ENCODE measurements at regions not wholly inside any gene's neighbourhood (a gene's known extent, or its start where the extent isn't known, plus 50 kb on each side); places are given as distances from the start of the nearest gene placed in this dataset.

DNA sequence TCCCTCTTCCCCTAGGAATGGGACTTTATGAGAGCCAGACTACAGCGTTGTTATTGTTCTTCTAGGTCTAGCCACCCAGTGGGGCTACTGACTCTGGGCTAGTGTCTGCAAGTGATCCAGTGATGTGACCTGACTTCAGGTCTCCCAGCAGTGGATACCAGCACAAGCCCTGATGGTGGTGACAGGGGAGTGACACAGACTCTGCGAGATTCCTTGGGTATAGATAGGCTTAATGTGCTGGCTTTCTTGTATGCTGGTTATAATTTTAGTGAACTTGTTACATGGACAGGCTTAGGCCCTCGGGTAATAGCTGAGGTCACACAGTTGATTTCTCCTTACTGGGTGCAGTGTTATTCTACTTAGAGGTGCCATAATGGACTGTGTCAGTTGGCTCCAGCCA is 106.9 kb downstream of the TBC1D30 start:
- H3K27me3 Mint-ChIP-seq (ENCODE audit: low read depth), result no peaks in the 10 kb centered on the region
- H3K36me3 Mint-ChIP-seq (ENCODE audit: low read depth), result no peaks in the 10 kb centered on the region
- H3K9me3 Mint-ChIP-seq, result peaks cover 8% of the 10 kb centered on the region
- H3K4me3 Mint-ChIP-seq, result no peak overlapping the region
- H3K27ac Mint-ChIP-seq (ENCODE audit: unreplicated experiment), result no peak overlapping the region
- no peak for DNase-seq (ENCODE audit: low read depth, low spot score)
- no peaks in the 10 kb centered on the region for H3K4me1 Mint-ChIP-seq
- TF ChIP-seq, protein P1, sequence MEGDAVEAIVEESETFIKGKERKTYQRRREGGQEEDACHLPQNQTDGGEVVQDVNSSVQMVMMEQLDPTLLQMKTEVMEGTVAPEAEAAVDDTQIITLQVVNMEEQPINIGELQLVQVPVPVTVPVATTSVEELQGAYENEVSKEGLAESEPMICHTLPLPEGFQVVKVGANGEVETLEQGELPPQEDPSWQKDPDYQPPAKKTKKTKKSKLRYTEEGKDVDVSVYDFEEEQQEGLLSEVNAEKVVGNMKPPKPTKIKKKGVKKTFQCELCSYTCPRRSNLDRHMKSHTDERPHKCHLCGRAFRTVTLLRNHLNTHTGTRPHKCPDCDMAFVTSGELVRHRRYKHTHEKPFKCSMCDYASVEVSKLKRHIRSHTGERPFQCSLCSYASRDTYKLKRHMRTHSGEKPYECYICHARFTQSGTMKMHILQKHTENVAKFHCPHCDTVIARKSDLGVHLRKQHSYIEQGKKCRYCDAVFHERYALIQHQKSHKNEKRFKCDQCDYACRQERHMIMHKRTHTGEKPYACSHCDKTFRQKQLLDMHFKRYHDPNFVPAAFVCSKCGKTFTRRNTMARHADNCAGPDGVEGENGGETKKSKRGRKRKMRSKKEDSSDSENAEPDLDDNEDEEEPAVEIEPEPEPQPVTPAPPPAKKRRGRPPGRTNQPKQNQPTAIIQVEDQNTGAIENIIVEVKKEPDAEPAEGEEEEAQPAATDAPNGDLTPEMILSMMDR (conservative IDR thresholded peaks at IDR 0.05), result no peak

DNA sequence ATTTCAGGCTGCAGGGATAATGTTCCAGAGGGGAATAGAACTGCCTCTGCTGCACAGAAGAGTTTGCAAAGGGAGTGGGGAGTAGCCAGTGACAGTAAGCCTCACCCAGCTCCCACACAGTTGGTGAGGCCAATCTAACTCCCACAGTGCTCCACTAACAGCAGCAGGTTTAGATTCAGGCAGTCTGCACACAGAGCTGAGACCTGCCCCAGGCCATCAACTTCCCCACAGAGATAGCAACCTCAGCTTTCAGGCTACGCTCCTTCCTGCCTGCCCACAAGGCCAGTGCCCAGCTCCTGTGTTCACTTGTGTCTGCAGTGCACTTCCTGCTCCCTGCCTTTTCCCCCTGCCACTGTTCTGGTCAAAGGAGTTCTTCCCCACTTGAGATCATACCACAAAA is 107.5 kb downstream of the TBC1D30 start:
- DNase-seq (ENCODE audit: low read depth, low spot score), result no peak
- Mint-ChIP-seq H3K27ac (ENCODE audit: unreplicated experiment) (no peak overlapping the region), H3K9me3 (peaks cover 8% of the 10 kb centered on the region), H3K36me3 (ENCODE audit: low read depth) (no peaks in the 10 kb centered on the region), H3K4me1 (no peaks in the 10 kb centered on the region), H3K4me3 (no peak overlapping the region), H3K27me3 (ENCODE audit: low read depth) (no peaks in the 10 kb centered on the region)
- TF ChIP-seq, protein P1 (conservative IDR thresholded peaks at IDR 0.05), result no peak

DNA sequence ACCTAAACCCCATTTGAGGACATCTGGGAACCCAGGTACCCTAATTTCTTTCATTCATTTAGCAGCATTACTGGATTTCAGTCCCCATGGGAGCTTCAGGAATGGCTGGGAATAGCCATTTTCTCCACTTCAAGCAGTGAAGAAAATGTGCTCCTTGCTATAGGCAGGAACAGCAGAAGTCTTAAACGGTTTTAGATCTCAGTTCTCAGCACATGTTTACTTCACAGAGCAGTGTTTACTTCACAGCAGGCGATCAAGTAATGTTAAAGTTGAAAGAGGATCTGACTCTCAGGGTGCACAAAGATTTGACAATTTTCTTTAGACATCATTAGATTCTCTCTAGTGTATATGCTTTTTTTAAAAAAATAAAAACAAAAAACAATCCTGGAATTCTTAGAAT is 109.3 kb downstream of the TBC1D30 start:
- TF ChIP-seq, protein P1 (conservative IDR thresholded peaks at IDR 0.05), result no peak
- H3K9me3 Mint-ChIP-seq, result peaks cover 12% of the 10 kb centered on the region
- H3K4me1 Mint-ChIP-seq, result peaks cover 5% of the 10 kb centered on the region
- H3K4me3 Mint-ChIP-seq, result no peak overlapping the region
- H3K36me3 Mint-ChIP-seq (ENCODE audit: low read depth), result peaks cover 4% of the 10 kb centered on the region
- DNase-seq (ENCODE audit: low read depth, low spot score), result no peak
- H3K27ac Mint-ChIP-seq (ENCODE audit: unreplicated experiment), result no peak overlapping the region
- H3K27me3 Mint-ChIP-seq (ENCODE audit: low read depth), result no peaks in the 10 kb centered on the region

DNA sequence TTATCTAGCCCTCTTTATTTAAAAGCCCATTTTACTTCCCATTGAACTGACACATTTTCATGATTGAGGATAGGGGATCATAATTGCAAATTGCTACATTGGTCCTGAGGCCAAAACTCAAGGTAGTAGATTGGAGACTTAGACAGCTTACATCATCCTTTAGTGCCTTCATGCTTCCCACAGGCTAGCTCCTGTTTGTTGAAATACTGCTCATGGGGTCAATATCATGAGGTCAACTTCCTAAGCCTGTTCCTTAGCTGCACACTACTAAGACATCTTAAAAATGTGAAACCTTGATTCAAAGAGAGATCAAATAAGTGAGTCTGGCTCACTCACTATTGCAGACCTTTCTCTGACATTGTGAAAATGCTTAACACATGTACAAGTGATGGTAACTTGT is 113.0 kb downstream of the TBC1D30 start:
- peaks cover 5% of the 10 kb centered on the region for H3K4me1 Mint-ChIP-seq

DNA sequence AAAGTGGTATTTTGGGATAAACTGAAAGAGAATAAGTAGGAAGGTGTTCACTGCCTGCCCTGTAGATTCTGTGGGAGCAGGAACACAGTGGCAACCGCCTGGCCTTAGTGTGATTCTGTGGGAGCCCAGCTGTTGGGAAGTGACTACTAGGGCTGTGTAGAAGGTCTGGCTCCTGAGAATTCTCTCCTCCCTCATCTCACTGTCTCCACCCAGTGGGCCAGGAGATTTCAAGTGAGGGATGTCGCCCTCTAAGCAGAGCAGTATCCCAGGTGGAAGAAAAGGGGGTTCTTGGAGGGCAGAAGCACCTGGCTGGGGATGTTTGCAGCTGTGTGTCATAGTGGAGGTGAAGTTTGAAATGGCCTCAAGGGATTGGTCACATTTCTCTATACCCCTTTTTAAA is 113.7 kb downstream of the TBC1D30 start:
- no peaks in the 10 kb centered on the region for H3K27me3 Mint-ChIP-seq (ENCODE audit: low read depth)
- no peak overlapping the region for H3K4me3 Mint-ChIP-seq
- peaks cover 5% of the 10 kb centered on the region for H3K4me1 Mint-ChIP-seq
- no peak for DNase-seq (ENCODE audit: low read depth, low spot score)
- peaks cover 4% of the 10 kb centered on the region for H3K36me3 Mint-ChIP-seq (ENCODE audit: low read depth)
- TF ChIP-seq, protein P1 (conservative IDR thresholded peaks at IDR 0.05), result no peak
- H3K27ac Mint-ChIP-seq (ENCODE audit: unreplicated experiment), result no peak overlapping the region
- peaks cover 13% of the 10 kb centered on the region for H3K9me3 Mint-ChIP-seq

More for the DNA sequence above, 113.0 kb downstream of the TBC1D30 start:
- no peak overlapping the region for H3K4me3 Mint-ChIP-seq
- H3K36me3 Mint-ChIP-seq (ENCODE audit: low read depth), result peaks cover 4% of the 10 kb centered on the region
- H3K27me3 Mint-ChIP-seq (ENCODE audit: low read depth), result no peaks in the 10 kb centered on the region
- H3K27ac Mint-ChIP-seq (ENCODE audit: unreplicated experiment), result no peak overlapping the region
- TF ChIP-seq, protein P1 (conservative IDR thresholded peaks at IDR 0.05), result no peak
- DNase-seq (ENCODE audit: low read depth, low spot score), result no peak
- H3K9me3 Mint-ChIP-seq, result peaks cover 13% of the 10 kb centered on the region

DNA sequence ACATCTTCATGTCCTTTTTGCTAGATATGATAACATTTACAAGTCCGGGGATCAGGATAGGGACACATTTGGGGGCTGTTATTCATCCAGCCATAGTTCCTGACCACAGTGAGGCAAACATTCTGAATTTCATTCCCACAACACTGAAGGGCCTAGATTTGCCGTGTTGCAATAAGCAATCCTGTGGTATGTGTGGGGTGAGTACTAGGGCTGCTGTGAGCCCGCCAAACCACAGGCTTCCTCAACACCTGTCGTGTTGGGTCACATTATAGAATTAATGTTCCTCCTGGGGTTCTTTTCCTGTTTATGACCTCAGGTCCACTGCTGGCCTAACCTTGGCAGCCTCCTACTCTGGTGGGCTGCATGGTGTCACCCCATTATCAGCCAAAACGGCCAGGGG is 119.2 kb downstream of the TBC1D30 start:
- DNase-seq (ENCODE audit: low read depth, low spot score), result no peak
- no peaks in the 10 kb centered on the region for H3K27me3 Mint-ChIP-seq (ENCODE audit: low read depth)
- H3K36me3 Mint-ChIP-seq (ENCODE audit: low read depth), result peaks cover 2% of the 10 kb centered on the region
- H3K4me1 Mint-ChIP-seq, result peaks cover 13% of the 10 kb centered on the region
- no peak overlapping the region for H3K4me3 Mint-ChIP-seq
- H3K9me3 Mint-ChIP-seq, result peaks cover 2% of the 10 kb centered on the region
- TF ChIP-seq, protein P1 (conservative IDR thresholded peaks at IDR 0.05), result no peak
- no peak overlapping the region for H3K27ac Mint-ChIP-seq (ENCODE audit: unreplicated experiment)
